ENCODE measurements at regions not wholly inside any gene's neighbourhood (a gene's known extent, or its start where the extent isn't known, plus 50 kb on each side); places are given as distances from the start of the nearest gene placed in this dataset.

DNA sequence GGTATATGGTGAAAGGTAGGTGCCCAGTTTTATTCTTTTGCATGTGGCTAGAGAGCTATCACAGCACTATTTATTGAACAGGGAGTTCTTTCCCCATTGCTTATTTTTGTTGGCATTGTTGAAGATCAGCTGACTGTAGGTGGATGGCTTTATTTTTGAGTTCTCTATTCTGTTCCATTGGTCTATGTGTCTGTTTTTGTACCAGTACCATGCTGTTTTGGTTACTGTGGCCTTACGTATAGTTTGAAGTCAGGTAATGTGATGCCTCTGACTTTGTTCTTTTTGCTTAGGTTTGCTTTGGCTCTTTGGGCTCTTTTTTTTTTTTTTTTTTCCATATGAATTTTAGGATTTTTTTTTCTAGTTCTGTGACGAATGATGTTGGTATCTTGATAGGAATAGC lies 139.2 kb upstream of the CTNNB1 start:
- DNase-seq: no peak

DNA sequence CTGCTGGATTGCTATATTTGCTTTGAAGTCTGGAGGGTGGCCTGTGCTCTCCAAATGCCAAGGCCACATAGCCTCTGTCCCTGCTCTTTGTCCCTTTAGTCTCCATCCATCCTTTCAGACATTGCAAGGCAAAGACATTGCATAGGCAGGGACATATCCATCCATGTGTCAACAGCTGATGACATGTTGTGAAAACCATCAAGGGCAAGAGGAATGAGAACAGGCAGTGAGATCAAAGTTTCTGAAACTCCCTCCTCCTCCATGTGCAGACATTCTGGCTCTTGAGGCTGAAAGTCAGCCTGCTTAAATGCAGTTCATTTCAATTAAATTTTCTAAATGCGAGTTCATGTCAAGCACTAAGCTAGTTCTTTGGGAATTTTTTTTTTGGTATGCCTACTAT lies 135.2 kb upstream of the CTNNB1 start:
- no peak for DNase-seq

DNA sequence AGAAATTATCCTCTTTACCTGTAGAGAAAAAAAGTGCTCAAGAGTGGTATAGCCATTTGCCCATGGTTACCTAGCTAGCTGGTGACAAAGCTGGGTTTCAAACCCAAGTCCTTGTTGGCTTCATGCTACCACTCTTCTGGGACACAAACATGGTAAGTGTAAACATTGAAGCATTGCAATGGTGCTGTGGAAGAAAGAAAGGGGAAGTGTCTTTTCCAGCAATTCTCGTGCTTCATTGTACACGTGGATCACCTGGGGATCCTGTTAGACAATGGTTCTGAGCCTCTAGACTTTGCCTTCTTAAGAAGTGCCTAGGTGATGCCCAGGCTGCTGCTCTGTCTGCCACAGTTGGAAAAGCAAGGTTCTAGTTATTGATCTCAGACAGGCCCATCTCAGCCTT lies 134.8 kb upstream of the CTNNB1 start:
- no peak for DNase-seq

DNA sequence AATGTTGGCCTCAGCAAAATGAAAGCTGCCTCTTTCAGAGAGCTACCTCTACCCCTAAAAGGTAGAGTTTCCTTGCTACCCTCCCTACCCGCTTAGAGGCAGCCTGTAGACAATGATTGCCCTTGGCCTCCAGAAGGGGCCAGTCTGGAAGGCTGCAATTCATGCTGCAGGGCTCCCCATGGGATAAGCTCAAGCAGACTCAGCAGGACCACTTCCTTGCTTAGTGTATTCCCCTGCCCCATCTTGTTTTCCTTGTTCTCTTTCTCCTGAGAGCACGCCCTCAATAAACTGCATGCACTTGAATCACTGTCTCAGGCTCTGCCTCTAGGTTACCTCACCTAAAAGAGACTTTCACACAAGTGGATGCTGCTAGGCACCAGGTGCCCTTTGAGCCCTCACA lies 134.0 kb upstream of the CTNNB1 start:
- no peak for DNase-seq

DNA sequence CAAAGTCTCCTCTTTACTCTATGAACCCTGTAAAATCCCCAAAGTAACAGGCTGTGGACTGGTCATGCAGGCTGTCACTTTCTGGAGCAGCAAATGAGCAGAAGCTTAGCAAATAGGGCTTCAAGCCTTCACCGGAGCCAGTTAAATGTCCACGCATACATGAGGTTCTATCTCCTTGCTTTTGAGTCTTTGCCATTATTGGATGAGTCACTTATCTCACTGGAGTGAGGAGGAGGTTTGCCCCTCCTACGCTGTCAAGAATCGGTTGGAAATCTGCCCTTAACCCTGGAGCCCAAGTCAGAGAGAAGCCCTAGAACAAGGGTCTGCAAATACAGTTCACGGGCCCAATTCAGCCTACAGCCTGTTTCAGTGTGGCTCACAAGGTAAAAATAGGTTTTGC lies 126.1 kb upstream of the CTNNB1 start:
- DNase-seq: no peak

DNA sequence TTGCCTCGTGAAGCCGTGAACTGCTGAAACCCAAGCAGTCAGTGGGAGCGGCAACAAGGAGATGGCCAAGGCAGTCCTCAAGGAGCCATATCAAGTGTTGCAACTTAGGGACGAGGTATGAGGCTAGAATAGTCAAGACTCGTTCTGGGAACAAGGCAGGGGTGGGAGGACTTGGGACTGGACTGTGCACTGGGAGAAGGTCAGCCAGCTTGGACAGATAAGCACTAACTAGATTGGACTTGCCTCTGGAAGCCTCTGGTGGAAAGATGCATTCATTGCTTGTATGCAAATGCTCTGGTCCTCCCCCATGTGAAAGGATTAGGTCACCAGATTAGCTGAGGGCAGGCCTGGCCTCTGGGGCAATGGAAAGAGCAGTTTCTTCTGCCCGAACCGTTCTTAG lies 123.3 kb upstream of the CTNNB1 start:
- no peak for DNase-seq

DNA sequence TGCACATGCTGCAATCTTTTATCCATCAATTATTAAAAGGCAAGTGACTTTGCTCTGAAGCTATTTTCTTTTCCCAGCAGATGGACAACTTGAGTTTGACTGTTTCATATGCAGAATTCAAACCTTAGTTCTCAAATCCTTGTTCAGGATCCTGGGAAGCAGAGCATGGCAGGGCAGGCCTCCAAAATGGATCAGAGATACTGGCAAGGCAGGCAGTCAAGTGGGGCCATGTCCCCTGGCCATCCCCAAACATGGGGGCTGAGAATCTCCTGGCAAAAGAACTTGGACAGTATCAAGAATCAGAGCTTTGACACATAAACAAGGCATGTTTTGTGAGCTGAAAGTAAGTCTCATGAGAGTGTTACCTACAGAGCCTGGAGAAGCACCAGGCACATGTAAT lies 122.9 kb upstream of the CTNNB1 start:
- DNase-seq: no peak

DNA sequence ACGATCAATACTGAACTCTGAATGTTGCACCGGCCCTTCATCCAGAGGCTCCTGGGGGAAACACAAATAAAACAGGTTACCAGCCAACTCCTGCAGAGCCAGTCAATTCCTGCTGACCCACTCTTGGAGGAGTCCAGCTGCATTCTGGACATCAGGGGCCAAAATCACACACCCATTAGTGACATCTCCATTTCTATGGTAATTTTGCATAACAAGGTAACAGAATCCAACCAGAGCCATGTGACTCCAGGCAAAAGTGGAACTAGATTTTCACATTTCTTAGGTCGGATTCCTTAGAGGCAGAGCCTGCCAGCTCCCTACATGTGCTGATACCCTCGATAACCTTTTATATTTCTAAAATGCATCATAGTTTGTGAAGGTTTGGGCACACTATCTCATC lies 119.2 kb upstream of the CTNNB1 start:
- no peak for DNase-seq

DNA sequence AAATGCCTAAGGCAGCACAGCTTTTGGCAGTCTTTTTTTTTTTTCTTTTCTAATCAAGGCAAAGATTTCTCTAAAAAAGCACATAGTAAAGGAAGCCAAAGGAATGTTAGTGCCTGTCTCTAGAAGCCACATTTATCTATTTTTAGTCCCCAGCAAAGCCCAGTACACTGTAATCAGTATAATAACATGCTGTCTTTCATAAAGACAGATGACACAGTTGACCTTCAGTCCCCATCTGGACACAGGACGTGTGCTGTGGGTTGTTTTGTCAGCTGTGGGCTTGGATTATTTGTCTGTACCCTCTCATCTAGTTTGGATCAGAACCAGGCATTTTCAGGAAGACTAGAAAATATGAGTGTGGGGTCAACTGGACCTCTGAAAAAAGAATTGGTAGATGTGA lies 110.4 kb upstream of the CTNNB1 start:
- DNase-seq: no peak

DNA sequence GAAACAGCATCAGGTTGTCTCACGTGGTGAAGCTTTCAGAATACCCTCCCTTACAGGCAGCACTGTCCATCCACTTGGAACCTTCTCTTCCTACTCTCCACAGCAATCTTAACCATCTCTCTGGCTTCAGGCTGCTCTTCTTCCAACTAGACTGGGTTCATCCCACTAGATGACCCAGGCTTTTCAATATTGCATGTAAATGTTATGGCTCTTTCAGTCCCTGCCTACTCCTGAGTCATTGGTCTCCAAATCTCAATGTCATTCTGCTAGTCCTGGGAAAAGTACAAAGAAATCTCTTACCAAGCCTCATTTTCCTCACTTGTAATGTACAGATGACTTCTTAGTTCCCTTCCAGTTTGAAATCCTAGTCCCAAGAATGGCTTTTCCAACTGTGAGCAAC lies 109.7 kb upstream of the CTNNB1 start:
- no peak for DNase-seq

DNA sequence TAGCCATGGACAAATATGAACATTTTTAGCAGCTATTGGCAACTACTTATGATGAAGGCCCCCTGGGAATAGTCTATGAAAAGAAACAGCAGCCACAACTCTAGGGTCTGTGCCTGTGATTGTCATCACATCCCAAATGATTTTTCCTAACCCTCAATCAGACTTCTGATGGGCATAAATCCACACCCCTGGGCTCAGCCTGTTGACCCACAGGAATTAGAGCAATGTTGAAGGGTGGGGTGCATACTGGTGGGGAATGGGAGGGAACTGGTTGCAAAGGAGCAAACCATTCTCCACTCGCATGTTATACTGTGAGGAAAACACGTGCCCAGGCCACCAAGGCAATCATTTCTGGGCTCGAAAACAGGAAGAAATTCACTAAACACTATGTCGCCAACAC lies 106.5 kb upstream of the CTNNB1 start:
- DNase-seq: no peak

DNA sequence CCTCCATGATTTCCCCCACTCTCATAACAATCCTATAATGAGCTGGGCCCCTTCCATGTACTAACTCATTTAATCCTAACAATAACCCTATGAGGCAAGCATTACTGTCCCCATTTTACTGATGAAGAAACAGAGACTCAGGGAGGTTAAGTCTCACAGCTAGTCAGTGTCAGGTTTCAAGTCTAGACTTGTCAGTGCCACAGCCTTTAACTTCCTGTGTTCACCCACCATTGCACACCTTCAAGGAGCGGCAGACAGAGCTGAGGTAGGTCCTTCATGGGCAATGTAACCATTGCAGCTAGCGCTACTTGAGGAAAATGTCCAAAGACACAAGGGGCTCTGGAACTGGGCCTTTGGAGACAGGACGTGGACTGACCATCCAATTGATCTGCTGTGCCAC lies 105.8 kb upstream of the CTNNB1 start:
- DNase-seq: no peak

DNA sequence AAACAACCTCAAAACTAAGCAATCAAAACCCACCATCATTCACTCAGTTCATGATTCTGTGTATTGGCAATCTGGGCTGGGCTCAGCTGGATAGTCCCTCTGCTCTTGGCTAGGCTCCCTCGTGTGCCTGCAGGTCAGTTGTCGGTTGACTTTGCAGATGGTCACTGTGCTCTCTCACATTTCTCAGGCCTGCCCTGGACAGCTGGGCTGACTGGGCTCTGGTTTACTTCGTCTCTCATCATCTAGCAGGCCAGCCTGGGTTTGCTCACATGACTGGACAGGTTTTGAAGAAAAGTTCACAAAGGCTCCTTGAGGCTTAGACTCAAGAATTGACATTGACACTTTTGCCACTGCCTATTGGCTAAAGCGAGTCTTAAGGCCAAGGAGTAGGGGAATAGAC lies 105.0 kb upstream of the CTNNB1 start:
- DNase-seq: no peak

DNA sequence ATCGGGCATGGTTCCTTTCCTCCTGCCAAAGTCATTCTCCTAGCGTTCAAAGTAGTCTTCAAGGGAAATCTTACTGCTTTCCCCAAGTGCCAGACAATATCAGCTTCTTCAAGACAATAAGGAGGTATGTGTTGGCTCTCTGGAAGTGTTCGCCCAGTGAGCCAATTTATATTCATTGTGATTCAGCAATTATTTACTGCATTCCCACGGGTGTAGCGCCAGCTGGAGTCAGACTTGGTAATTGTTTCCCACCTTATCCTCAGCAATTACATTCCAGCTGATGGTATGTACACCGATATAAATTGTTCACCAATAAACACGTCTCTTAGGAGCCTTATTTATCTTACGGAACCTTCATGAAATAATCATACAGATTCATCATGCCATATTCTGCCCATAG lies 103.6 kb upstream of the CTNNB1 start:
- no peak for DNase-seq

DNA sequence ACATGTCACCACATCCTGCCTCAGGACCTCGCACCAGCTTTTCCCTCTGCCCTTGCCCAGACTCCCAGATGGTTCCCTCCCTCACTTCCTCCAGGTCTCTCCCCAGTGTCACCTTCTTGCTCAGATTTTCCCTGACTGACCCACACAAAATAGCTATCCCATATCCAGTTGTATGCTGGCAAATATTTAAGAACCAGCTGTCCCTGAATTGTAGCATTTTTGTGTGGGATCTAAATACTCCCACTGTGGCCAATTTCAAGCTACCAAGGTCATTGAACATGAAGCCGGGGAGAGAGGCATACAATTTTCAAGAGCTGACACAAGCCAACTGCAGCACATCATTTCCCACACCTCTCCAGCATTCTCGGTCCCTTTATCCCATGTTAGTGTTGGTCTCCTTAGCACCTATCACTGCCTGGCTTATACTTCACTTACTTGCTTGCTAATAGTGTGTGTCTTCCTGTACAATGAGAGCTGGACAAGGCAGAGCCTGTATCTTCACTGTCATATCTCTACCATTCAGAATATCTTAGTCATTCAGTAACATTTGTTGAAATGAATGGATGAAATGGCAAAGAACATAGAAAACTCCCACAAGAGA lies 101.3 kb upstream of the CTNNB1 start:
- DNase-seq: no peak

DNA sequence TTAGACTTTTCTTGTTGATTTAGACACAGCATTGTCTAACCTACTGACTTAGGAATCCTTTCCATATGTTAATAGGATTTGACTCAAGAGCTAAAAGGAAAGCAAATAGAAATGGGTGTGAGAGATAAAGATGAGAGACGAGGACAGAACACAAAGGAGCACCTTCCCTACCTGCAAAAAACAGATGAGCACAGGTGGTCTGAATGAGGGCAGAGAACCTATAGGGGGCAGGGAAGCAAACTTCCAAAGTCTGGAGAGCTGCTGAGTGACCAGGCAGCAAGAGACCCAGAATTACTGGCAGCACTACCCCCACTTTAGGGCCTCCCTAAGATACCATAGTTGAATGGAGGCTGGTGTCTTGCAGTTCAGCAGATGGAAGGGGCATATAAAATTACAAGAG lies 98.1 kb upstream of the CTNNB1 start:
- DNase-seq: no peak

DNA sequence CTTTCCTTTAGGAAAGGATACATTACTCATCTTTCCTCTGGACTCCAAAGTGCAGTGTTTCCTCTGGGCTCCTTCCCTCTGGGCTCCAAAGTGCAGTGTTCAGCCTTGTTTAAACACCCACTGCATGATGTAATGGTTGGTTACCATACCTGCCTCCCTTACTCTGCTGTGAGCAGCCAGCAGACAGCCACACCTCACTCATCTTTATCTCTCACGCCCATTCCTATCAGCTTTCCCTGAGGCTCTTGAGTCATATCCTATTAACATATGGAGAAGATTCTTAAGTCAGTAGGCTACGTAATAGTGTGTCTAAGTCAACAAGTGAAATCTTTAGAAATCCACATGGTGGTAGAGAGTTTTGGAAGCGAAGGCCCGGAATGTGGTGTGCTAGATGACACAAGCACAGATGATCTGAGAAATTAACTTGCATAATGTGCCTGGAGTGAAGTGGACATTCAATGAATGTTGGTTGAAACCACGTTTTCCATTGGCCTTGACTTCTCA lies 97.2 kb upstream of the CTNNB1 start:
- DNase-seq: no peak

DNA sequence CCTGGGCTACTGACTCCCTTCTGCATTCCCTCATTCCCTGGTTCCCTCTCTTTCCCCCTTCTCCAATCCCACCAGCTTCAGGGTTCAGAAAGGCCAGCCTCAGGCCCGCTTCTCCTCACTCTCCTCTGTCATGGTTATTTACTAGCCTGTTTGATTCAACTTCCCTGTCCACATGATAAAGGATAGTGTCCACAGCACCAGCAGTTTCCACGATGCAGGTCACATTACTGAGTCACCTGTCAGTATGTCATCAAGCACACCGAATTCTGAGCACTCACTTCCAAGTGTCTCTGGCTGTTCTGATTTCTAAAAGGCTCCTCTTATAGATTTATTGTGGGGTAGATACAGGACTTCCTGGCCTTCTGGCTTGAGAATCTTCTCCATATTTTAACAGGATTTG lies 96.6 kb upstream of the CTNNB1 start:
- DNase-seq: no peak

DNA sequence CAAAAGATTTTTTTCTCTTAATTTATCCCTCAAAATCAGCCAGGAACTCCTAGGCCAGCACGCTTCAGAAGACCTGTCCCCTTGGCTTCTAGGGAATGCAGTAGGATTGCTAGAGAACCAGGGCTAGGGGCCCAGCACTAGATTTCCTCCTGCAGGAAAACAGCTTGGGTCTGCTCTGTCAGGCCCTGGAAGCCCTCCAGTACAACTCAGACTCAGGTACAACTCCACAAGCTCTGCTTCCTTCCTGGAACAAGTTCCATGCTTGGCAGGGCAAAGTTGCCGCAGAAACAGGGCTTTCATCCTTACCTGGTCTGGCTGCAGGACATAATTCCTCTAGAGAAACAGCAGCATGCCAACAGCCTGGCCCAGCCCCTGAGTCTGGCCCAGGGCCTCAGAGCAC lies 96.1 kb upstream of the CTNNB1 start:
- no peak for DNase-seq

DNA sequence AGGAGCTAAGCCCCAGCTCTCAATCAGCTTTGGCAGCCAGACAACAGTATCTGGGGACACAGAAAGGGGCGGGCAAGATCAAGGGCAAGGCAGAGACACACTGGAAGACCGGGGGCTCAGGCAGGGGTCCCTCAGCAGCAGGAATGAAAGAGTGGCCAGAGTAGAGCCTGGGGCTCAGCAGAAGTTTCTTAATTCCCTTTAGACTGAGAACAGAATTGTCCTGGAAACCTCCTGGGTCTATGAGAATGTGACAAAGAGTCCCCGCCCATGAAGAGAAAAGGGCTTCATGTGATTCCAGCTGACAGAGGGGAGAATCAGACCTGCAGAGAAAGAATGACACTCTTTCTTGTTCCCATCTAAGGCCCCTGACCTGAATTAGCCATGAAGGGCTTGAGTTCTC lies 95.2 kb upstream of the CTNNB1 start:
- no peak for DNase-seq

DNA sequence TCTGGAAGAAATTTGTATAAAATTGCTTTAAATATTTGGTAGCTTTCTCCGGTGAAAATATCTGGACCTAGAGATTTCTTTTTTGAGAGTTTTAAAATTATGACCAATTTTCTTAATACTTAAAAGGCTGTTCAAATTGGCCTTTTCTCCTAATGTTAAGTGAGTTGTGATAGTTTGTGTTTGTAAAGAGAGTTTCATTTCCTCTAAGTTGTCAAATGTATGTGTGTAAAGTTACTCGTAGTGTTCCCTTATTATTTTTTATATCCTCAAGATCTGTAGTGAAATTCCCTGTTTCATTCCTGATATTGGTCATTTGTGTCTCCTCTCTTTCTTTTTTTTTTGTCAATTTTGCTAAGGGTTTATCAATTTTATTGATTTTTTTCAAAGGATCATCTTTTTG lies 92.6 kb upstream of the CTNNB1 start:
- no peak for DNase-seq

DNA sequence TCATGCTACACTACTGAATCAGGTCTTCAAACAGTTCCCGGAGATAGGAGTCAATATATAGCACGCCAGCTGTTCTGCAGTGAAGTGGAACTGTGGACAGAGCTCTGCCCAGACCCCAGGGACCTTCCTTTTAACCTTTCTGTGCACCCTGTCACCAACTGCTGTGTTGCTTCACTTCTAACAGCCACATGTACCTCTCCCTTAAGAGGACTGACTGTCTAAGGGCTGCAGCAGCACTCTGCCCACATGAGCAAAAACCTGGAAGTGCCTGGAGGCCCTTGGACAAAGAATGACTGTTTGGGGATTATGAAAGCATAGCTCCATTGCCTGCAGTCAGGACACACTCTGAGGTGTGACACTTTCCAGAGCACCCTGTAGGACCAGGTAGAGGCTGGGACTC lies 88.3 kb upstream of the CTNNB1 start:
- DNase-seq: no peak

DNA sequence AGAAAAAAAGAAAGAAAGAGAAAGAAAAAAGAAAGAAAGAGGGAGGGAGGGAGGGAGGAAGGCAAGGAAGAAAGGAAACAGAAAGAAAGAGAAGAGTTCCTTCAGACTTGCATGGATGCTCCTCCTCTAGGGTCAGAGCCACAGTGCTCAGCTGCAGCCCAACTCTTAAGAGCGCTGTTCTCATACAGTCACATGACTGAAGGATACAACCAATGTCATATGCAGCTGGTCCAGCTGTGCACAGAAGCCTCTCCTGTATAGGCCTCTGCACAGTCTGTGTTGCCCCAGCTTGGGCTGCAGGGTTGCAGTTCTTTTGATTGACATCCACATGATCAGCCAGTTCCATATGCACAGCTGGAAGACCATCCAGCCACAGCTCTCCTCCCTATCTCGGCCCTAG lies 86.8 kb upstream of the CTNNB1 start:
- no peak for DNase-seq

DNA sequence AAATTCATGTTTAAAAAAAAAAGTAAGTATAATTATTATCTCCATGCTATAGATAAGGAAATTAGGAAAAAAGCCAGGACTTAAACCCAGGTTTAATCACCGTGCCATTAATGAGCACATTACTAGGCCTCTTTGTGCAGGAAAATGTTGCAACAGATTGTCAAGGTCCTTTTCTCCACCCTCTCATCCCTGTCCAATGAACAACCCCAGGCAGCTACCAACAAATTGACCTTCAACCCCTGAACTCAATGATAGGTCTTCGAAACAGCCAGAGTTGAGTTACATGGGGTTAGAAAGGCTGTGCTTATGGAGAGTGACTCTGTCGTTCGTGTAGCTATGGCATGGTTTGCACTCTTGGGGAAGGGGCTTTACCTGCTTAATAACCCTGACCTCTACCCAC lies 84.2 kb upstream of the CTNNB1 start:
- DNase-seq: no peak

DNA sequence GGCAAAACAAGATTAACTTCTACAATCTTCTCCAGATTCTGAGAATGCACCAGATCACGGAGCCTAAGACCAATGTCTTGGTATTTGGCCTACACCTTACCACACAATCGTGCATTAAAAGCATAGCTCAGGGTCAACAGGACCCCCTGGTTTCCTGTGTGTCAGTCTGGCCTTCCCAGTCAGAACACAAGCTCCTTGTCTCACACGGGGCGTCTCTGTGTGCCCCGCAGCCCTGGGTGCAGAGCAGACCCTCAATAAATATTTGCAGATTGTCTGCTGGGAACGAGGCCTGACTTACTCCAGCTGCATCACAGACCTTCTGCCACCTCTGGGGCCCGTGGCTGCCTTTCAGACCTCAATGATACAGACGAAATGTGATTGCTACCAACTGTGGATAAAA lies 82.5 kb upstream of the CTNNB1 start:
- DNase-seq: no peak

DNA sequence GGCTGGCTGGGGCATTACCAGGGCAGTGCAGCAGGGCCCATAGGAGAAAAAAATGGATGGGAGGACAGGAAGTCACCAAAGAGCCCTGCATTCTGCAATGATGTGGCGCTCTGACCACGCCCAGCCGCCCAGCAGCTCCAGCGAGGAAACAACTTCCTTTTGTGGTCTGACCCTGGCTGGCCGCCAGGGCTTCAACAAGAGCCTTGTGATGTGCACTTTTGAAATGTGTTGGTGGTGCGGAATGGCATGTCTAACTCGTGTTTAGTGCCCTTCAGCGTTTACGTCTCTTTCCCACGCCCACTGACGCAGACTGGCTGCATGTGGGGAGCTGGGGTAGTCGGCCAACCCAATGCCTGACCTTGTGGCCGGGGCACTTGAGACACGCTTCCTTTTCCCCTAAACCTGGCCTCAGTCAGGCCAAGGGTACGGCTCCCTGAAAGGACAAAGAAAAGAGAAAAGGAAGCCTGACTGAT lies 81.9 kb upstream of the CTNNB1 start:
- no peak for DNase-seq
